ENCODE measurements at regions not wholly inside any gene's neighbourhood (a gene's known extent, or its start where the extent isn't known, plus 50 kb on each side); places are given as distances from the start of the nearest gene placed in this dataset.
"Not testable (repeated sequence)": the region's sequence is repeated elsewhere in the genome, so short reads cannot be mapped to it uniquely, and the experiment has no call there.

- peaks cover 7% of the 10 kb centered on the region for H3K27me3 Mint-ChIP-seq
Measured at GRCh38 chr6:119497988-119498727, 148.6 kb upstream of the MAN1A1 start.

GRCh38 chr6:119495230-119495683 lies 145.7 kb upstream of the MAN1A1 start:
- Mint-ChIP-seq H3K36me3 (peaks cover 2% of the 10 kb centered on the region), H3K9me3 (peaks cover 17% of the 10 kb centered on the region), H3K4me1 (peaks cover 4% of the 10 kb centered on the region), H3K27ac (no peak overlapping the region), H3K4me3 (no peak overlapping the region), H3K27me3 (peaks cover 8% of the 10 kb centered on the region)

More at GRCh38 chr6:119497988-119498727, 148.6 kb upstream of the MAN1A1 start:
- H3K27ac Mint-ChIP-seq: no peak overlapping the region
- no peaks in the 10 kb centered on the region for H3K4me1 Mint-ChIP-seq
- H3K9me3 Mint-ChIP-seq: peaks cover 7% of the 10 kb centered on the region
- H3K4me3 Mint-ChIP-seq: no peak overlapping the region
- no peaks in the 10 kb centered on the region for H3K36me3 Mint-ChIP-seq

- H3K27ac Mint-ChIP-seq: no peak overlapping the region
- peaks cover 21% of the 10 kb centered on the region for H3K9me3 Mint-ChIP-seq
- peaks cover 2% of the 10 kb centered on the region for H3K36me3 Mint-ChIP-seq
- no peak overlapping the region for H3K4me3 Mint-ChIP-seq
- peaks cover 7% of the 10 kb centered on the region for H3K4me1 Mint-ChIP-seq
- H3K27me3 Mint-ChIP-seq: peaks cover 8% of the 10 kb centered on the region
Measured at GRCh38 chr6:119493980-119494379, 144.4 kb upstream of the MAN1A1 start.

- H3K4me3 Mint-ChIP-seq, H3K36me3 Mint-ChIP-seq, H3K27ac Mint-ChIP-seq, H3K27me3 Mint-ChIP-seq, H3K4me1 Mint-ChIP-seq: not testable (repeated sequence)
- H3K9me3 Mint-ChIP-seq: peaks cover 31% of the 10 kb centered on the region
Measured at GRCh38 chr6:119491112-119491511, 141.6 kb upstream of the MAN1A1 start.

GRCh38 chr6:119490050-119490449 lies 140.5 kb upstream of the MAN1A1 start:
- not testable (repeated sequence) for H3K27ac Mint-ChIP-seq, H3K4me3 Mint-ChIP-seq, H3K27me3 Mint-ChIP-seq, H3K36me3 Mint-ChIP-seq, H3K4me1 Mint-ChIP-seq
- peaks cover 28% of the 10 kb centered on the region for H3K9me3 Mint-ChIP-seq

GRCh38 chr6:119484598-119484997 lies 135.0 kb upstream of the MAN1A1 start:
- H3K27ac Mint-ChIP-seq: no peak overlapping the region

GRCh38 chr6:119483908-119484307 lies 134.3 kb upstream of the MAN1A1 start:
- H3K27me3 Mint-ChIP-seq: peaks cover 4% of the 10 kb centered on the region
- no peak overlapping the region for H3K4me3 Mint-ChIP-seq
- no peak overlapping the region for H3K27ac Mint-ChIP-seq
- H3K36me3 Mint-ChIP-seq: peaks cover 3% of the 10 kb centered on the region
- H3K4me1 Mint-ChIP-seq: no peaks in the 10 kb centered on the region
- H3K9me3 Mint-ChIP-seq: peaks cover 13% of the 10 kb centered on the region

More at GRCh38 chr6:119484598-119484997, 135.0 kb upstream of the MAN1A1 start:
- Mint-ChIP-seq H3K36me3 (peaks cover 3% of the 10 kb centered on the region), H3K4me3 (no peak overlapping the region), H3K4me1 (no peaks in the 10 kb centered on the region), H3K27me3 (peaks cover 4% of the 10 kb centered on the region), H3K9me3 (peaks cover 13% of the 10 kb centered on the region)

- H3K27me3 Mint-ChIP-seq: peaks cover 4% of the 10 kb centered on the region
- H3K4me1 Mint-ChIP-seq: no peaks in the 10 kb centered on the region
- no peak overlapping the region for H3K27ac Mint-ChIP-seq
- H3K4me3 Mint-ChIP-seq: no peak overlapping the region
- peaks cover 11% of the 10 kb centered on the region for H3K9me3 Mint-ChIP-seq
- peaks cover 3% of the 10 kb centered on the region for H3K36me3 Mint-ChIP-seq
Measured at GRCh38 chr6:119482850-119483285, 133.3 kb upstream of the MAN1A1 start.

GRCh38 chr6:119481976-119482375 lies 132.4 kb upstream of the MAN1A1 start:
- Mint-ChIP-seq H3K4me1 (no peaks in the 10 kb centered on the region), H3K4me3 (no peak overlapping the region), H3K27me3 (peaks cover 4% of the 10 kb centered on the region), H3K9me3 (peaks cover 6% of the 10 kb centered on the region), H3K27ac (no peak overlapping the region), H3K36me3 (peaks cover 1% of the 10 kb centered on the region)

- H3K27ac Mint-ChIP-seq: no peak overlapping the region
- H3K4me1 Mint-ChIP-seq: no peaks in the 10 kb centered on the region
- H3K27me3 Mint-ChIP-seq: peaks cover 2% of the 10 kb centered on the region
- H3K4me3 Mint-ChIP-seq: no peak overlapping the region
- H3K9me3 Mint-ChIP-seq: peaks cover 2% of the 10 kb centered on the region
- H3K36me3 Mint-ChIP-seq: peaks cover under 1% of the 10 kb centered on the region
Measured at GRCh38 chr6:119480961-119481497, 131.5 kb upstream of the MAN1A1 start.

- no peaks in the 10 kb centered on the region for H3K4me1 Mint-ChIP-seq
- H3K9me3 Mint-ChIP-seq: no peaks in the 10 kb centered on the region
- no peak overlapping the region for H3K4me3 Mint-ChIP-seq
- H3K27me3 Mint-ChIP-seq: peaks cover 2% of the 10 kb centered on the region
- no peaks in the 10 kb centered on the region for H3K36me3 Mint-ChIP-seq
- H3K27ac Mint-ChIP-seq: no peak overlapping the region
Measured at GRCh38 chr6:119479860-119480655, 130.5 kb upstream of the MAN1A1 start.

GRCh38 chr6:119476554-119476953 lies 127.0 kb upstream of the MAN1A1 start:
- H3K9me3 Mint-ChIP-seq: peaks cover 4% of the 10 kb centered on the region
- H3K27ac Mint-ChIP-seq: no peak overlapping the region
- no peaks in the 10 kb centered on the region for H3K4me1 Mint-ChIP-seq
- no peaks in the 10 kb centered on the region for H3K36me3 Mint-ChIP-seq
- H3K27me3 Mint-ChIP-seq: peaks cover 2% of the 10 kb centered on the region
- H3K4me3 Mint-ChIP-seq: no peak overlapping the region

GRCh38 chr6:119476024-119476423 lies 126.5 kb upstream of the MAN1A1 start:
- peaks cover 4% of the 10 kb centered on the region for H3K9me3 Mint-ChIP-seq
- H3K36me3 Mint-ChIP-seq: no peaks in the 10 kb centered on the region
- H3K4me3 Mint-ChIP-seq: no peak overlapping the region
- H3K27ac Mint-ChIP-seq: no peak overlapping the region
- no peaks in the 10 kb centered on the region for H3K4me1 Mint-ChIP-seq
- H3K27me3 Mint-ChIP-seq: peaks cover 2% of the 10 kb centered on the region

- Mint-ChIP-seq H3K4me1 (peaks cover 5% of the 10 kb centered on the region), H3K4me3 (no peak overlapping the region), H3K36me3 (no peaks in the 10 kb centered on the region), H3K27me3 (peaks cover 2% of the 10 kb centered on the region), H3K9me3 (peaks cover 4% of the 10 kb centered on the region), H3K27ac (no peak overlapping the region)
Measured at GRCh38 chr6:119470893-119471542, 121.5 kb upstream of the MAN1A1 start.

- Mint-ChIP-seq H3K4me1 (peaks cover 5% of the 10 kb centered on the region), H3K27ac (no peak overlapping the region), H3K4me3 (no peak overlapping the region), H3K9me3 (peaks cover 1% of the 10 kb centered on the region), H3K36me3 (no peaks in the 10 kb centered on the region), H3K27me3 (peaks cover 2% of the 10 kb centered on the region)
Measured at GRCh38 chr6:119467488-119468081, 118.0 kb upstream of the MAN1A1 start.
